Osteocyte (in vitro differentiated cells): ENCODE measurements at regions not wholly inside any gene's neighbourhood (a gene's known extent, or its start where the extent isn't known, plus 50 kb on each side); places are given as distances from the start of the nearest gene placed in this dataset.

Source experiments
- DNase-seq: peaks from one replicate; pipeline ENCODE4 v3.0.0; 2021; ENCODE audit warnings: mixed read lengths; ENCODE audit not compliant: unreplicated experiment; ENCODE audit errors: extremely low spot score
- H3K27ac Mint-ChIP-seq: one replicate; pipeline ENCODE4 v1.8.0; 2021; ENCODE audit warnings: mild to moderate bottlenecking, mixed read lengths; ENCODE audit not compliant: unreplicated experiment
- H3K27me3 Mint-ChIP-seq: one replicate; pipeline ENCODE4 v1.8.0; 2021; ENCODE audit warnings: mixed read lengths; ENCODE audit not compliant: unreplicated experiment
- H3K36me3 Mint-ChIP-seq: one replicate; pipeline ENCODE4 v1.8.0; 2021; ENCODE audit warnings: mixed read lengths; ENCODE audit not compliant: unreplicated experiment
- H3K4me1 Mint-ChIP-seq: one replicate; pipeline ENCODE4 v1.8.0; 2021; ENCODE audit warnings: mixed read lengths; ENCODE audit not compliant: unreplicated experiment
- H3K4me3 Mint-ChIP-seq: one replicate; pipeline ENCODE4 v1.8.0; 2021; ENCODE audit warnings: mild to moderate bottlenecking, moderate library complexity, mixed read lengths; ENCODE audit not compliant: unreplicated experiment
- H3K9me3 Mint-ChIP-seq: one replicate; pipeline ENCODE4 v1.8.0; 2021; ENCODE audit warnings: mixed read lengths; ENCODE audit not compliant: unreplicated experiment
- CTCF ChIP-seq: fragments of 200-600 bp; sonication (generic); IDR thresholded peaks from 2 replicates; pipeline ENCODE4 v1.5.0; 2021; ENCODE audit warnings: antibody characterized with exemption, mild to moderate bottlenecking, moderate library complexity

GRCh38 chr12:89960607-89961394 lies 252.2 kb upstream of the ATP2B1 start:
- no peak overlapping the region for H3K4me3 Mint-ChIP-seq
- no peak for DNase-seq
- no peak for TF ChIP-seq CTCF
- H3K27me3 Mint-ChIP-seq: no peaks in the 10 kb centered on the region
- no peak overlapping the region for H3K27ac Mint-ChIP-seq
- H3K36me3 Mint-ChIP-seq: no peaks in the 10 kb centered on the region
- H3K4me1 Mint-ChIP-seq: no peaks in the 10 kb centered on the region
- no peaks in the 10 kb centered on the region for H3K9me3 Mint-ChIP-seq

GRCh38 chr12:89960011-89960507 lies 251.4 kb upstream of the ATP2B1 start:
- Mint-ChIP-seq H3K27me3 (no peaks in the 10 kb centered on the region), H3K36me3 (no peaks in the 10 kb centered on the region), H3K27ac (no peak overlapping the region), H3K9me3 (no peaks in the 10 kb centered on the region), H3K4me3 (no peak overlapping the region), H3K4me1 (no peaks in the 10 kb centered on the region)
- no peak for DNase-seq
- no peak for TF ChIP-seq CTCF

DNA sequence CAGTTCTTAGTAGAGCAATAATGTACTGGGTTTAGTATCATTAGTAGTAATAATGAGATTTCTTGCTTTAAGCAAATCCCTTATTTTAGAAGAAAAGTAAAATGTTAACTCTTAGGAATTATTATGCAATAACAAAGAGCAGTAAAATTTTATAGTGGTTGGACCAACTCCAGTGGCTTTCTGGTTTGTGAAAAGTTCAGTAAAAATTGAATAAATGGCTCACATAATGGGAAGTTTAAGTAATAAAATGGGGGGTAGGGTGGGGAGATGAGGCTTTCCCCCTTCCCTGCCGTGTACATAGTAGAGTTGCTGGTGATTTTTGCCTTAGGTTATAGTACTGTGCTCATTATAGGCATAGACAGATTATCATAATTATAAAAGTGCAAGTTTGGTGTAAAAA lies 250.5 kb upstream of the ATP2B1 start:
- DNase-seq: no peak
- no peaks in the 10 kb centered on the region for H3K4me1 Mint-ChIP-seq
- H3K27ac Mint-ChIP-seq: no peak overlapping the region
- TF ChIP-seq CTCF: no peak
- H3K9me3 Mint-ChIP-seq: no peaks in the 10 kb centered on the region
- no peak overlapping the region for H3K4me3 Mint-ChIP-seq
- H3K27me3 Mint-ChIP-seq: no peaks in the 10 kb centered on the region
- no peaks in the 10 kb centered on the region for H3K36me3 Mint-ChIP-seq

- Mint-ChIP-seq H3K27me3 (no peaks in the 10 kb centered on the region), H3K4me3 (no peak overlapping the region), H3K36me3 (no peaks in the 10 kb centered on the region), H3K27ac (no peak overlapping the region), H3K9me3 (no peaks in the 10 kb centered on the region), H3K4me1 (peaks cover 19% of the 10 kb centered on the region)
- DNase-seq: no peak
- no peak for TF ChIP-seq CTCF
Observed at GRCh38 chr12:89954259-89954658, 245.6 kb upstream of the ATP2B1 start.

DNA sequence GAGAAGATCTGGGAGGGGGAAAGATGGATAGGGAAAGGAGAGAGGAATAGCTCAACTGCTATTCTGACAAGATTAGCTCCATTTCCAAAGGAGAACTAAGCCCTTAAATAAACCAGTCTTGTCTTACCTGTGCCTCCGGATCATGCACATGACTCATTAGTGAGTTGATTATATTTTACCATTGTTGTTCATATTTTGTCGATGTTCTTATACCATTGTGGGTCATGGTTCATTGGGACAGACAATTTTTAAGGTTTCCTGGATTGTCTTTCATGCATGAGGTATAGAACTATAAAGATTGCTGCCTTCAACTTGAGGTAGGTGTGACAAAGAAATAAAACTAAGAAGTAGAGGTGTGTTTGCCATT lies 243.0 kb upstream of the ATP2B1 start:
- H3K4me1 Mint-ChIP-seq: peaks cover 43% of the 10 kb centered on the region
- H3K27ac Mint-ChIP-seq: no peak overlapping the region
- no peaks in the 10 kb centered on the region for H3K27me3 Mint-ChIP-seq
- no peaks in the 10 kb centered on the region for H3K36me3 Mint-ChIP-seq
- TF ChIP-seq CTCF: no peak
- no peaks in the 10 kb centered on the region for H3K9me3 Mint-ChIP-seq
- no peak for DNase-seq
- H3K4me3 Mint-ChIP-seq: no peak overlapping the region
